Peyer's patch (tissue), 4 donors: ENCODE measurements at regions not wholly inside any gene's neighbourhood (a gene's known extent, or its start where the extent isn't known, plus 50 kb on each side); places are given as distances from the start of the nearest gene placed in this dataset.

Experiments used
- CTCF ChIP-seq, 6 experiments: fragments of 450-650 bp in 4 of 6; fragments of 200-600 bp in 2 of 6; sonication (generic) in 1 of 6; IDR thresholded peaks; one replicate each; pipeline ENCODE4 v1.5.1; 2017 to 2019; ENCODE audit warnings: antibody characterized with exemption in 6 of 6, mild to moderate bottlenecking in 3 of 6, moderate library complexity in 1 of 6
- POLR2A ChIP-seq, 2 donors: fragments of 450-650 bp; IDR thresholded peaks; one replicate each; pipeline ENCODE4 v1.5.1; 2017; ENCODE audit warnings: antibody characterized with exemption in 2 of 2, mild to moderate bottlenecking in 2 of 2, moderate library complexity in 2 of 2

DNA sequence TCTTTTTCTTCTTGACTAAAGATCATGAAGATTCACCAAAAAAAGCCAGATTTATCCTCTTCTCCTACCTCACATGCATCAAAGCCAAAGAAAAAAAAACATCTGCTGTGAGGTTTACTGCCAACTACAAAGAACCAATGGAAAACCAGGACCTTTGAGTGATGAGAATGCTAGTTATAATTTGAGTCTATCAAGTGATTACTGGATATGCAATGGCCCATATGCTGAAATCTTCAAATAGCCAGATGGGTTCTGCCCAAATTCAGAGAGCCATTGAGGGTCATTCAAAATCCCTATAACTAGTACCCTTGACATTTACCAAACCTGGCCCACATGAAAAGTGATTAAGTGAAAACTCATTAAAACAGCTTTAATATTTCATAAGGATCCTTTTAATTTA is 78.4 kb upstream of the ACO1 start:
- TF ChIP-seq CTCF (IDR thresholded peaks at IDR 0.05) (no peak), POLR2A (IDR thresholded peaks at IDR 0.05) (no peak)
